CD4-positive, alpha-beta T cell treated with Interleukin-6 at 100 ng/mL for 8 hours (primary cell): ENCODE measurements at regions not wholly inside any gene's neighbourhood (a gene's known extent, or its start where the extent isn't known, plus 50 kb on each side); places are given as distances from the start of the nearest gene placed in this dataset.

Experiments
- DNase-seq: peaks from one replicate; pipeline ENCODE4 v3.0.0-alpha.2; 2020; ENCODE audit warnings: mixed read lengths, low spot score

DNA sequence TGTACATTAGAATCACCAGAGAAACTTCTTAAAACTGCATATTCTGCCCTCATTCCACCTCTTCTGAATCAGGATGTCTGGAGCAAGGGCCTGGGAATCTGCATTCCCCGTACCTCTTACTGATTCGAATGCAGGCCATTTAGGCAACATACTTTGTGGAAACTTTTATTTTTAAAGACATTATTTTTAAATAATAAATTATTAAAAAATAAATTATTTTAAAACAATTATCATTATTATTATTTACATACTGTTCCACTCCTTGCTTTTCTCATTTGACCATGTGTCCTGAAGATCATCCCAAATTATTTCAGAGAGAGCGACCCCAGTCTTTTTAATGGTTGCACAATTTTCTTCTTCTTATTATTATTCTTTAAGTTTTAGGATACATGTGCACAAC is 336.6 kb upstream of the TBC1D5 start:
- no peak for DNase-seq

DNA sequence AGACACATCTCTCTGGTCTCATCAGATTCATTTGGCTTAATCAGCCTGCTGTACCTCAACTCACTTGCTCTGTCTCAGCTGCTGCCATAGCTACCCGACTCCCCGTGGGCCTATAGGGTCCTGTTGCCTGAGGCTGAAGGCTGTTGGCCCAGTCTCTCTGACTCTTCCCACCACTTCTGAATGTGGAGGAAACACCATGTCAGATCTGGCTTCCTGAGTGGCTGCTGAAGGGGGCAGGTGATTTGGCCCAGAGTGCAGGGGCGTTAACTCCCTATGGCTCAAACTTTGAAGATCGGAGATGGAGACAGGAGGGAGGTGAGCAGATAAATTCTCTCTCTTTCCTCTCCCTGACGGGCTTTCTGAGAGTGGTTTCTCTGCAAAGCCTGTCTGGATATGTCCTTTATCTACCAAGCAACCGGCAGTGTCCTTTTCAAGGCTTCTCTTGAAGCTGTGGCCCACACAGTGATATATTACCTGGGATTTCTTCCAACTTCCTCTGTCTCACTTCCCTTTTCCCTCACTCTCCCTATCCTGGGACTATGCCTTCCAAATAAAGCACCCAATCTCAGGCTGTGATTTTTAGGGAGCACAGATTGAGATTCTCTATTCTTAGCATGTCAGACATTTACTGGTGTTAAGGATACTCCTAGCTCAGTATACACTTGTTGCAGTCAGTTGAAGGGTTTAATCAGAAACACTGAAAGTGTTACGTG is 334.9 kb upstream of the TBC1D5 start:
- DNase-seq, result no peak

DNA sequence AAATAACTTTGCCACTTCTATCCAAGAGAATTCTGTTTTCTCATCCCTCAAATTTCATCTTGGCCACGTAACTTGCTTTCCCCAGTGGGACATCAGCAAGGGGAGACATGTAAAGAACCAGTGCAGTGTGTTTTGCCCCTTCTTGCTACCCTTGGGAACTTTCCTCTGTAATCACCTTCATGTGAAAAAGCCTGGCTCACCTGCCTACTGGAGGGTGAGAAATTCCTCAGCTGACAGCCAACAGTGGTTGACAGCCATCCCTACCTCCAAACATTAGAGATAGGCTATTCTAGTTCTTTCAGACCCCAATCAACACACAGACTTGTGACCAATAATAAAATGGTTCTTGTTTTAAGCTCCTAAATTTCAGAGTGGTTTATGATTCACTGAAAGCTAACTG is 333.9 kb upstream of the TBC1D5 start:
- DNase-seq, result no peak

DNA sequence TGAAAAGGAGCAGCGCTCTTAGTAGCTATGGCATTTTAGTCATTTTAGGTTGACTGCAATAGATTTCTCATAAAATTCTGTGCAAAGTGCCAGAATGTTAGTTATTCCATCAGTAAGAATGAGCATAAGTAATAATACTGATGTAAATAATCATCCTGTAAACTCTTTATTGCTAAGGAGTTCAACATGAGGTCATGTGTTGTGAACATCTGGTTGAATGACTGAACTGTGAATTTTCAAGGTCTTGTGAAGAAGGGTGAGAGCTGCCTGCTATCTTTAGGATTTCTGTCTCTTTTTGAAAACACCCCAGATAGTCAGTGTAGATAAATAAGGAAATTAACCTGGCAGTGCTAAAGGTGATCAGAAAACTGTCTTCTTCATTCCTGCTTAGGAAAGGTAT is 333.4 kb upstream of the TBC1D5 start:
- DNase-seq, result no peak

DNA sequence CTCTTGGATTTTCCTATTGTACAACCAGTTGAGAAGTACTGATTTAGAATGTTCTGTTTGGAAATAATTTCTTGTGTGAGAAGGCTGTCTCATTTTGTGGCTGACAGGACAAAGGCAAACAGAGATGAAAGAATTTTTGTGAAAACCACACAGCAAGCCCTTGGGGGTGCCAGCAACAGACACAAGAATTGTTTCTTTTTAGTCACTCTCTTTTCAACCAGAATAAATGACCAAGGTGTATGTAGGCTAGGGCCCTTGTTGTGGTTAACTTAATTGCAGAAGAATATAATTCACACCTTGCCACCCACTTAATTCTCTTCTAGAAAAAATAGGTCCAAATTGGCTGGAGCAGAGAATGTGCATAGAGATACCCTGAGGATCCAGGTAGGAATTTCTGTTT is 329.4 kb upstream of the TBC1D5 start:
- DNase-seq, result no peak

DNA sequence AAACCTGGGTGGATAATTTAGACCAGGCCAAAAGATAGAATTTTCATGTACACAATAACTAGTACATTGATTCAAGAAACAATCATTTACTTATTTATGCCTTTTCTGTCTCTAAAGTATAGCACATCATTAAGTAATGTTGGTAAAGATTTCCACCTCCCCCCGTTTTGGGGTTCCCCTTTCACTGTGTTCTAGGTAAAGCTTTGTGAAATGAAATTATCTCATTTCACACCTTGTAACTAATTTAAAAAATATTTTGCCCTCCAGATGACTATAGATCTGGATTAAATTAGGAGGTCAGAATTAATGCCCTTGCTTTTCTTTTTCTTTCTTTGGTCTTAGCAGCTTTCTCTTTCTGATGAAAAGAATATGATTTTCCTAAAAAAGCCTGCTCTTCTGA is 328.5 kb upstream of the TBC1D5 start:
- DNase-seq, result no peak

DNA sequence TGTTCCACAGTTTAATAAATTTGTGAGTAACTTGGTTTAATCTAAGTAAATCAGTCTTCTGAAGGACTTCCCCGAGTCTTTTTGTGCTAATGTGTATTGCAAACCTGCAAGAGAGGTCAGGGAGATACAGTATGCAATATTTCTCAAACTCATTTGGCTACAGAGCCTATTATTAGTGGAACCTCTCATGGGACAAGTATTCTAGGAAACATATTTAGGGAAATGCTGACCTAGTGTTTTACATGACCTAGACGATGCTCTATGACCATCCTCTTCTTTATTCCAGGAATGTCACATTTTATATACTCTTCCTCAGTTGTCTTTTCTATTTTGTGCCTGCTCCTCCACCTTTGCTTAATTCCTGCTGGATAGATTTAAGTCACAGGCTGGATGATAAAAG is 327.8 kb upstream of the TBC1D5 start:
- DNase-seq, result no peak

DNA sequence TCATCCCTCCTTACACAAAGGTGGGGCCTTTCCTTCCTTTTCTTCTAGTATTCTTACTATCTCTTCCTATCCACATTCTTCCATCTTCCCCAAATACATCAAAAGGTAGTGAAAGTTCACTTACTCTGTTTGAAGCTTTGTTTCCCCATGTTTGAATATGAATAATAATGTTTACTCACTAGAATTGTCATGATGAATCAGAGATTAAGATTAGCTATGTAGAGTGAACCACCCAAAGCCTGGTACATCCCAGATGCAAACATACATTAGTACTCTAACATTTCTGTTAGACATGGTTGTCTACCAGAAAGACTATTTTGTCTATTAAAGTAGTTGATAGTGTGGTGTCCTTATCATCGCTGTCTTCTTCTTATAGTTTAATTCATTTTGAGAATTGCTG is 327.1 kb upstream of the TBC1D5 start:
- no peak for DNase-seq

DNA sequence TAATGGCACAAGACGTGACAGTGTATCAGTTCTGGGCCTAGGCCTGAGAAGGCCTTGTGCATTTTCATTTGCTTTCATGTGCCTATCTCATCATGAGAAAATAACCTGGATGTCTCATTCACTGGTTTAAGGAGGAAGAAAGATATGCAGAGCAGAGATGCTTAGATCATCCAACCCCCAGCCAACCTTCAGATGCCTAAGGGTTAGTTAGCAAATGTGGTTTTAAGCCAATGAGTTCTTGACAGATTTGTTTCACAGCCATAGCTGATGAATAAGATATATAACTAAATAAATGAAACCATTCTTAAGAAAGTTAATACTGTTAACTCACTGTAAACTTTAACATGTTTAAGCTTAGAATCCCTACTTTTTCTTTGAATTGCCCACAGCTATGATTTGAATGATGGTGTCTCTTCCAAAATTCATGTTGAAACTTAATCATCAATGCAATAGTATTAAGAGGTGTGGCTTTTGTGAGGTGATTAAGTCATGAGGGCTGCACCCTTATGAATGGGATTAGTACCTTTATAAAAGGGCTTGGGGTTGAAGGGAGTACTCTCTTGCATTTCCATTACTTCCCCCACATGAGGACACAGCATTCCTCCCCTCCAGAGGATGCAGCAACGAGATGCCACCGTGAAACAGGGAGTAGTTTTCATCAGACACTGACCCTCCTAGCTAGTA is 324.6 kb upstream of the TBC1D5 start:
- DNase-seq, result no peak

DNA sequence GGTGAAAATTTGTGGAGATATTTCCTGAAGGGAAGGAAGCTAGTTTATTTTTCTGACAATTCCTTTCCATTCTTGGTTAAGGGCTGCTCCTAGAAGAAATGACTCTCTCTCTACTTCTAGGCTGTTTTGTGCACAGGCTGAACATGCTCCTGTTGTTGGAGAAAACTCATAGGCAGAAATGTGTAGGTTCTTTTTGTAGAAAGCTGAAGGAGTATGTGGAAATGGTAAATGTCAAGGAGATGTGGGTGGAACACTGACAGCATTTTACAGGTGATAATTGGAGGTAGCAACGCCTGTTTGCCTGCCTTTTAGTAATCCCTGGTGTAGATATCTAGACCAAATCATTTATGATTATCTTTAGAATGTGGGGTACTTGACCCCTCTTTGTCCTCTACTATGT is 322.2 kb upstream of the TBC1D5 start:
- no peak for DNase-seq

DNA sequence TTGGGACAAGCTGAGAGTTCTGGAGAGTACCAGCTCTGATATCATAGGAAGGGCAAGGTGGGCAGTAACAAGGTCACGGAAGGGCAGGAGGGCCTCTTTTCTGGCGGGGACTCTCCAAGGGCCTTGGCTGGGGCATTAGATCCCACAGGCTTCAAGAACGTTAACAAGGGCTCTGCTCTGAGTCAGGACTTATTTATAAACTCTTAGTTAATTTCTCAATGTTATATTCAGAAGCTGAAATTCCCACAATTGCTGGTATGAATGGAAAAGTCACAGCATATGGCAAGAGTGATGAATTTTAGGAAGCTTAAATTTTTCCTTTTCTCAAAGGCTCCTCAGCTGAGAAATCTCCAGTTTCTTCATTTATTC is 320.2 kb upstream of the TBC1D5 start:
- DNase-seq, result no peak

DNA sequence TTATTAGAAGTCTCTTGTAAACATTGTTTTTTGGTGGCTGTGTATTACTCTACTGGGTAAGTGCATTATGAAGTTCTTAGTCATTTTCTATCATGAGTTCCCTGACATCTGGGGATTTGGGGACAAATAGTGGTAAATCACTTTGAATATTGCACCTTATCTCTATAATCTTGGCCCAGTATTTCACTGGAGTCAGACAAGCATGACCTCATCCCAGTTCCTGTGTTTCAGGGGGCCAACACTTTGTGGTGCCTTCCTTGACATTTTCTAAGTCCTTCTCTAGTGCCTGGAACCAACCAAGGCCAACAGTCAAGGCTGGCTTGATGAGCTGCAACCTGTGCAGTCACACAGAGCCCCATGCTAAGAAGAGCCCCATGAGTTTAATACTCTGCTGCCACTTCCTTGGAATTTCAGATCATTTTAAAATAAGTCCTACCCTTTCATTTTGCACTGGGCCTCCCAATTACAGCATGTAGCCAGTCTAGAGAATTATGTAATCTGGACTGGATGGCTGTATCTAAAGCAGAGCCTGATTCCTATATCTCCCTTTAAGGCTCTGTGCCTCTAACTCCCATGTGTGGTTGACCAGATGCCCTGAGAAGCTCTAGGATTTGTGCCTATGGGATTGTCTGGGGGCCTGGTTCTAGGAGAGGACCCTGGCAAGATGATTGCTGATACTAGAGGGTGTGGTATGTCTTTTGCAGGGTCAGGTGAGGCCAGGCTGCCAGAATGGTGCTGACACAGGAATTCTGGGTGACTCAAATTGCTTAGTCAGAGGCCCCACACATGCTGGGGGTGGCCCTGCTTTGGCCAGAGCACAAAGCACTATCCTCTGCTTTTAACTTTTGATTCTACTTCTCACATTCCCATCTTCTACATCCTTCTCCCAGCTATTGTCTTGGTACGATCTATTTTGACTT is 319.6 kb upstream of the TBC1D5 start:
- no peak for DNase-seq

DNA sequence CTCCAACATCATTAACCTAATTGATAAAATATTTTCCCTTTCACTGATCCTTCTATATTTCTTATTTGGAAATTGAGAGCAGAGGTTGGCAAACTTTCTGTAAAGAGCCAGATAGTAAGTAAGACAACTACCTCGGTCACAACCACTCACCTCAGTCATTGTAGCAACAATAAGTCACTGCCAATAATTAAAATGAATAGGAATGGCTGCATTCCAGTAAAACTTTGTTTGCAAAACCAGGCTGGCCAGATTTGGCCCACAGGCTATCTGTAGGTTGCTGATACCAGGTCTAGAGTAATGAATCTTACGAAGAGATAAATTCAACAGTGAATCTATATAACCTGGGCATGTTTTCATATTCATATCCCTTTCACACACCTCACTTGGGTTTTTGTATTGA is 316.2 kb upstream of the TBC1D5 start:
- DNase-seq, result no peak

DNA sequence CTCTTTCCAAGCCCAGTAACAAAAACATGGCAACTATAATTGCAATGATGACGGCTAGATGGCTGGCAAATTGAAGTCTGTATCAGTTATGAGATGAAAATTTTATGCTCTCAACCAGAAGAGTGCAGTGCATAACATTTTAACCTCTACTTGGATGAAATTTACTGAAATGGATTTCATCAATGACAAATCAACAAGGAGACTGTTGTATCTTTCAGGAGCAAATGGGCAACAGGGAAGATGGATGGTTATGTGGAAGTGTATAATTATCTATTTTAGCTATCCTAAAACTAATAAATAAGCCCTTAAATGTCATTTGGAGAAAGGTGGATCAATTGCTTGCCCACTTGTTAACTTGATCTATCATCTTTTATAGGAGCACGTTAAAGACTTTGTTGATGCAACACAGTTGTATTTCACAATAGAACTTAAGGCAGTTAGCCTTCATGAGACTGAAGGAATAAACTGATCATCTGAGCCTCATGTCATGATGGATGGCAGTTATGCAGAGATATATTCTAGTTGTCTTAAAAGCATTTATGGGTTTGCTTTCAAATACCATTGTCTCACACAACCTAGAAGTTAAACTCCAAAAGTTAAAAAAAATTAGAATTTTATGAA is 315.1 kb upstream of the TBC1D5 start:
- no peak for DNase-seq

DNA sequence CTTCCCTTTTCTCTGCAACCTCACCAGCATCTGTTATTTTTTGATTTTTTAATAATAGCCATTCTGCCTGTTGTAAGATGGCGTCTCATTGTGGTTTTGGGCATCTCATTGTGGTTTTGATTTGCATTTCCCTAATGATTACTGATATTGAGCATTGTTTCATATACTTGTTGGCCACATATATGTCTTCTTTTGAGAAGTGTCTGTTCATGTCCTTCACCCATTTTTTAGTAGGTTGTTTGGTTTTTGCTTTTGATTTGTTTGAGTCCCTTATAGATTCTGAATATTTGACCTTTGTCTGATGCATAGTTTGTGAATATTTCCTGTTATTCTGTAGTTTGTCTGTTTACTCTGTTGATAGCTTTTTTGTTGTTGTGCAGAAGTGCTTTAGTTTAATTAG is 312.2 kb upstream of the TBC1D5 start:
- DNase-seq, result no peak

DNA sequence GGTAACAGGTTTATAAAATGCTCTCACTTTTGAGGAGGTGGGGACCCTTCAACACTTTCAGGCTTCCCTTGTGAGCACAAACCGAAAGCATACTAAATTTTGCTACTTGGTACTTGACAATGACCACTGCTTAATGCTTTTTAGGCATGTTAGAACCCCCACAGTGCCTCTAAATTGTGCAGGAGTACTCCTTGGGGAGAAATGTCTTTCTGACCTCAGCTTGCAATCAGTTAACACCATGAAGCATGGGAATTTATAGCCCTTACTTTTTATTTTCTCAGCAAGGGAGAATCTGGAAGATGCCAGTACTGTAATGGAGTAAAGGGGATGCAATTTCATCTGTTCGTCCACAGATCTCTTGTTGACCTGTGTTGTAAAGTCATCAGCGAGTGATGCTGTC is 308.9 kb upstream of the TBC1D5 start:
- DNase-seq, result no peak

DNA sequence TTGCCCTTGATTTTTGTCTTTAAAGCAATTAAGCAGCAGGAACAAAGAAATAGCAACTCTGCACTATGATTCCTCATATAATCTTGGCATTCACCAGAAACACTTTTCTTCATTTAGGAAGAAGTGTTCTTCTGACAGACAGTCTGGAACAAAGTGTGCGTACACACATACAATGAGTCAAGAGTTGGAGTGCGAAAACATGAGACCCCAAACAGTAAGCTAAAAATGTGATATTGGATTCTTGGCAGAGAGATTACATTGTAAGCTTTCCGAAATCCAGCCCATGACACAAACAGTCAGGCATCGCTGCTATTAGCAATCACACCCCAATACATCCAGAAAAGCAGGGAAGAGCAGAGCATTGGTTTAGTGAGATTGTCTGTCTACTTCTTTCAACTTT is 306.7 kb upstream of the TBC1D5 start:
- no peak for DNase-seq

DNA sequence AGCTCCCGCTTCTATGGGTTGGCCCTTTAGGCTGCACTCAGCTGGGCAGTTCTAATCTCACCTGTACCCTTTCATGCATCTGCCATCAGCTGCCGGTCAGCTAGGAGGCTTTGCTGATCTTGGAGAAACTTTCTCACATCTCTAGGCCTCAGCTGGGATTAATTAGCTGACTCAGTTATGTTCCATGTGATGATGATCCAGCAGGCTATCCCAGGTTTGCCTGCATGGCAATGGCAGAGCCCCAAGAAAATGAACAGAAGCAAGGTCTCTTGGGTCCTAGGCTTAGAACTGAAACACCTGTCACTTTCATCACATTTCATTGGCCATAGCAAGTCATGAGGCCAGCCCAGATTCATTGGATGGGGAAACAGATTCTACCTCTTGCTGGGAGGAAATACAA is 304.6 kb upstream of the TBC1D5 start:
- no peak for DNase-seq

DNA sequence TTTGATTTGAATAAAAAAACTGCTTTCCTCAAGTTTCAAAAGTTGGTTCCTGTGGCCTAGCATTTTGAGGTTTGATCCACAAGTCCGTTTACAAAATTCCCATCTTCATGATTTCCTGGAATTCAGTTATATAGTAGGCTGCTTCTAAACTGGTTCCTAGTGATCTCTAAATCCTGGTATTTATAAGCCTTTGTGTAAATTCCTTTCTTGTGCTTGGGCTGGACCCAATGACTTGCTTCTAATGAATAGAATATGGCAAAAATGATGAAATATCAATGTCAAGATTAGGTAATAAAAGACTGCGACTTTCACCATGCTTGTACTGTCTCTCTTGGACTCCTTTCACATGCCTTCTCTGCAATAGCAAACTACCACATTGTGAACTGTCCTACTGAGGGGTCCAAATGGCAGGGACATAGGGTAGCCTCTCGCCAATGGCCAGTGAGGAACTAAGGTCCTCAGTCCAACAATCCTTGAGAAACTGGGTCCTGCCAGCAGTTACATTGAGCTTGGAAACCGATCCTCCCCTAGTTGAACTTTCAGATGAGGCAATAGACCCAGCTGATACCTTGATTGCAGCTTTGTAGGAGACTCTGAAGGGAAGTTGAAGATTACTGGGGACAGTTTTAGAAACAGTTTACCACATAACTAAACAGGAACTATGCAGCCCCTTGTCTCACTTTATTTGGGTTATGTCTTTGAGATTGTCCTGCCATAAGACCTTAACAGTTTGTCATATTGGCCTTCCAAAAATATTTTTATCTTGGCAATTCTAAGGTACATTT is 303.9 kb upstream of the TBC1D5 start:
- DNase-seq, result no peak

DNA sequence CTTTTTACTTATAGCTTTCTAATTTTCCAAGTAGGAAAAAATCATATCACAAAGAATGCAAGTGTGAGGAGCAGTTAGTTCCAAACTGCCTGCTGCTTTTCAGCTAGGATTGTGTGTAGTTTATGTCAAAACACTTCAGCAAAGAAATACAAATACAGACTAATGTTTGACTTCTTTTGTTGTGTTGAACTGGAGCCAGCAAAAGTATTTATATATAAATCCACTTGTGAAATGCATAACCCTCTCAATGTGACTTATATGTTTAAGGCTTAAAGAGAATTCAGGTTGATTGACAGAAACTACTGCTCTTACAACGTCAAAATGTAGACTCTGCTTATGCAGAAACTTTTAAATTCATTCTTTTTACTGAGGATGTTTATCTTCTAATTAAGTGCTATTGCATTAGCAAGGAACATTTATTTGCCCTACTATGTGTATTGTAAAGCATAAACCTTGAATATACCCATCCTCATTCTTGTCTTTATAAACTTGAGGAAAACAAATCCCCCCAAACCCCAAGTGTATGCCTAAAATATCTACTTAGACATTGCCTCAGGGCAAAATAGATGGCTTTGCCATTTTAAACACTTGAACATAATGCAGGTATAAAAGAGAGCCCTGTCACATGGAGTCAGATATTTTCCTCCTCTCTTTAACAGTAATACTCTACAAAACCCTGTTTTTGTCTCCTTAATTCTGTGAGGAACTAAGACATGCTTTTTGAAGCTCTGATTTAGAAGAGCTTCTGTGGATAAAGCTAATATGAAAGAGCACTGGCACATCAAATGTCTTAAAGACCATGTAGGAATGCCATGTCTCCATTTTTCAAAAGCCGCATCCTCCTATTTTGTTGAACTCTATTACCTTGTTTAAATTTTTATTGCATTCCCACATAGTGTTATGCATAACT is 302.8 kb upstream of the TBC1D5 start:
- DNase-seq, result no peak

DNA sequence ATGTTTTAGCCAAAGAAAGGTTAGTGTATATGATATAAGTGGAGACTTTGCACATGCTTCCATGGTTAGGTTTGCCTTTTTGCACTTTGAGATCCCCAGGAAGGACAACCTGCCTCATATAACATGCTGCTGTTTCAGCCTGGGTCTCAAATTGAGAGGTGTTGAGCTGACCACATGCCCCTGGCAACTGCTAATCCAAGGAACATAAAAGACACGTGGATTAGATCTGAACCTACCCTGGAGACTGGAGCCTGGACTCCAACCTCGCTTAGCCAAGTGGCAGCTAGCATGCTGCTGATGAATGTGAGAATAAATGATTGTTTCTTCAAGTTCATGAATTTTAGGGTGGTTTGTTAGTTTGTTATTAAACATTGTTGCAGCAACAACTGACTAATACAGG is 301.8 kb upstream of the TBC1D5 start:
- no peak for DNase-seq
